ENCODE measurements at regions not wholly inside any gene's neighbourhood (a gene's known extent, or its start where the extent isn't known, plus 50 kb on each side); places are given as distances from the start of the nearest gene placed in this dataset.
"Not testable (repeated sequence)": the region's sequence is repeated elsewhere in the genome, so short reads cannot be mapped to it uniquely, and the experiment has no call there.

- H3K27me3 Mint-ChIP-seq; H3K9me3 Mint-ChIP-seq; DNase-seq; H3K27ac Mint-ChIP-seq; H3K4me1 Mint-ChIP-seq; H3K4me3 Mint-ChIP-seq; ATAC-seq; H3K36me3 Mint-ChIP-seq (ENCODE audit: low read depth): not testable (repeated sequence)
Measured at GRCh38 chr1:146883190-146883589, 54.9 kb upstream of the NBPF12 start.

GRCh38 chr1:146881096-146881495, 57.0 kb upstream of the NBPF12 start:
- not testable (repeated sequence) for H3K27ac Mint-ChIP-seq

GRCh38 chr1:146863799-146864319, 74.3 kb upstream of the NBPF12 start:
- H3K27me3 Mint-ChIP-seq; DNase-seq; ATAC-seq; H3K4me1 Mint-ChIP-seq; H3K4me3 Mint-ChIP-seq; H3K9me3 Mint-ChIP-seq; H3K27ac Mint-ChIP-seq; H3K36me3 Mint-ChIP-seq (ENCODE audit: low read depth): not testable (repeated sequence)

More at GRCh38 chr1:146881096-146881495, 57.0 kb upstream of the NBPF12 start:
- DNase-seq; ATAC-seq; H3K27me3 Mint-ChIP-seq; H3K4me1 Mint-ChIP-seq; H3K9me3 Mint-ChIP-seq; H3K4me3 Mint-ChIP-seq; H3K36me3 Mint-ChIP-seq (ENCODE audit: low read depth): not testable (repeated sequence)

GRCh38 chr1:146853147-146853546, 85.0 kb upstream of the NBPF12 start:
- H3K4me3 Mint-ChIP-seq; DNase-seq; H3K27ac Mint-ChIP-seq; H3K36me3 Mint-ChIP-seq (ENCODE audit: low read depth); H3K27me3 Mint-ChIP-seq; H3K9me3 Mint-ChIP-seq; ATAC-seq; H3K4me1 Mint-ChIP-seq: not testable (repeated sequence)

GRCh38 chr1:146850352-146850889, 87.7 kb upstream of the NBPF12 start:
- not testable (repeated sequence) for ATAC-seq; H3K4me3 Mint-ChIP-seq; H3K4me1 Mint-ChIP-seq; H3K36me3 Mint-ChIP-seq (ENCODE audit: low read depth); H3K9me3 Mint-ChIP-seq; H3K27ac Mint-ChIP-seq; DNase-seq; H3K27me3 Mint-ChIP-seq

GRCh38 chr1:146838725-146839124, 99.4 kb upstream of the NBPF12 start:
- H3K36me3 Mint-ChIP-seq (ENCODE audit: low read depth); H3K4me1 Mint-ChIP-seq; H3K9me3 Mint-ChIP-seq; DNase-seq; H3K4me3 Mint-ChIP-seq; ATAC-seq; H3K27me3 Mint-ChIP-seq; H3K27ac Mint-ChIP-seq: not testable (repeated sequence)

DNA sequence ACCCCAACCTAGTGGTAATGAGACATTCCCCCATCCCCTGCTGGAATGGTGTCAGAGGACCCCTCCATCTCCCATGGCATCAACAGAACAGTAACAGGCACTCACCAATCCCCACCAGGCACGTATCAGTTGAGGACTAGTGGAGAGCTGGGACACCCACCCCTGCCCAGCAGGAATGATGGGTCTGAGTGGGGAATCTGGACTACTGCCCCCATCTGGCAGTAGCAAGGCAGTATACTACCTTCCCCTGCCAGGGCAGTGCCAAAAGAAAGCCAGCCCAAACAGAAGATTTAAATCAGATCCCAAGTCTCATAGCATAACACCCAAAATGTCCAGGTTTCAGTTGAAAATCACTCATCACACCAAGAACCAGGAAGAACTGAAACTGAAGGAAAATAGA, 111.2 kb upstream of the NBPF12 start:
- not testable (repeated sequence) for H3K9me3 Mint-ChIP-seq; H3K27me3 Mint-ChIP-seq; DNase-seq; H3K27ac Mint-ChIP-seq; ATAC-seq; H3K4me3 Mint-ChIP-seq; H3K4me1 Mint-ChIP-seq; H3K36me3 Mint-ChIP-seq (ENCODE audit: low read depth)

DNA sequence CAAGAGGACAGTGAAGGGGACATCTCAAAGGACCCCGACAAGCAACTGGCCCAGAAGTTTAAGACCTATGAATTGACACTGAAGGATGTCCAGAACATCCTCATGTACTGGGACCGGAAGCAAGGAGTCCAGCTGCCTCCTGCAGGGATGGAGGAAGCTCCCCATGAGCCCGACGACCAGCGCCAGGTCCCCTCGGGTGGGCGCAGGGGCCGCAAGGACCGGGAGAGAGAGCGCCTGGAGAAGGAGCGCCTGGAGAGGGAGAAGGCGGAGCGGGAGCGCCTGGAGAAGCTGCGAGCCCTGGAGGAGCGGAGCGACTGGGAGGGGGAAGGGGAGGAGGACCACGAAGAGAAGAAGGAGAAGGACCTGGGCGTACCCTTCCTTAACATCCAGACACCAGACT, 143.9 kb upstream of the NBPF12 start:
- H3K9me3 Mint-ChIP-seq; ATAC-seq; H3K27ac Mint-ChIP-seq; H3K36me3 Mint-ChIP-seq (ENCODE audit: low read depth); H3K4me1 Mint-ChIP-seq; DNase-seq; H3K4me3 Mint-ChIP-seq; H3K27me3 Mint-ChIP-seq: not testable (repeated sequence)

- not testable (repeated sequence) for H3K27me3 Mint-ChIP-seq, DNase-seq
Measured at GRCh38 chr1:146792725-146793124, 145.4 kb upstream of the NBPF12 start.

GRCh38 chr1:146784212-146784940, 153.7 kb upstream of the NBPF12 start:
- H3K4me1 Mint-ChIP-seq; H3K36me3 Mint-ChIP-seq (ENCODE audit: low read depth); H3K9me3 Mint-ChIP-seq; DNase-seq; H3K27me3 Mint-ChIP-seq; H3K4me3 Mint-ChIP-seq: not testable (repeated sequence)
- peak; percentile 82 for ATAC-seq
- peak overlapping the region; percentile 54 for H3K27ac Mint-ChIP-seq

More at GRCh38 chr1:146792725-146793124, 145.4 kb upstream of the NBPF12 start:
- H3K4me3 Mint-ChIP-seq; H3K27ac Mint-ChIP-seq; H3K36me3 Mint-ChIP-seq (ENCODE audit: low read depth); H3K9me3 Mint-ChIP-seq; ATAC-seq; H3K4me1 Mint-ChIP-seq: not testable (repeated sequence)

DNA sequence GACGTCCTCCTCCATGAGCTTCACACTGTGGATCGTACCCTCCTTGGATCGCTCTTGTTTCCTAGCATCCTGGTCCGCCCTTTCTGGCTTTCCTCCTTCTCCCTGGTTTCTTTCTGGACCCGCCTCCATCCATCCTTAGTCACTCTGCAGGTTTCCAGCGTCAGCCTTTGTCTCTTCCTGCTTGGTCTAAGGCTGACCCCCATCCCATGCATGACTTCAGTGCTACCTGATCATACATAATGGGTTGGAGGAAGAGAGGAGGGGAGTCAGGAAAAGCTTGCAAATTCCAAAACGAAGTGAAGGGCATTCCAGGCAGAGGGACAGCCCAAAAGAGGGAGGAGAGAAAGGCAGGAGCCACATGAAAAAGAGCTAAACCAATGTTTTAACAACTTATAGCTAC, 156.9 kb upstream of the NBPF12 start:
- DNase-seq; H3K27me3 Mint-ChIP-seq; H3K36me3 Mint-ChIP-seq (ENCODE audit: low read depth); H3K4me3 Mint-ChIP-seq; H3K27ac Mint-ChIP-seq; ATAC-seq; H3K9me3 Mint-ChIP-seq; H3K4me1 Mint-ChIP-seq: not testable (repeated sequence)

DNA sequence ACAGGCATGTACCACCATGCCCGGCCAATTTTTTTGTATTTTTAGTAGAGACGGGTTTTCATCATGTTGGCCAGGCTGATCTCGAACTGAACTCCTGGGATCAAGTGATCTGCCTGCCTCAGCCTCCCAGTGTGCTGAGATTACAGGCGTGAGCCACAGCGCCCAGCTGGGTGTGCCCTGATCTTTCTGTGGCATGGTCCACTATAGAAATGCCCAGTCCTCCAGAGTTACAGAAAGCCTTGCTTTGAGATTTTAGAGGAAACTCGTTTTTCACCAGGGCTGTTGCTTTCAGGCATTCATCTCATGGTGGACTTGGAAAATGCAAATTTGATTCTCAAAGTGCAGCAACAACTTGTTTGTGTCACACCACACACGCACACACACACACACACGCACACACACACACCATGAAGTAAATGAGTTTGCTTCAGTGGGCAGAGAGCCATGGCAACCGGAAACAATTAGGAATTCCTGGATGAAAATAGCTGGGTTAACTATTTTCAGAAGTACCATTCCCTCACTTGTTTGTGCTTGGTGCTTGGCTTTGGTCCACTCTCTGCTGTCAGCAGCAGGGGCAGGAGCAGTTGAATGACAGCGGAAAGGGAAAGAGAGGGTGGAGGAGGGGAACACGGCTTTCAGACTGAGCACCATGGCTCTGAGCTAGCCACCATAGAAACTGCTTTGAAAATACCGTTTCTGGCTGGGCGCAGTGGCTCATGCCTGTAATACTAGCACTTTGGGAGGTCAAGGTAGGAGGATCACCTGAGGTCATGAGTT, 160.1 kb upstream of the NBPF12 start:
- ATAC-seq; H3K9me3 Mint-ChIP-seq; H3K4me1 Mint-ChIP-seq; H3K36me3 Mint-ChIP-seq (ENCODE audit: low read depth); H3K4me3 Mint-ChIP-seq; H3K27ac Mint-ChIP-seq; H3K27me3 Mint-ChIP-seq; DNase-seq: not testable (repeated sequence)

- not testable (repeated sequence) for H3K9me3 Mint-ChIP-seq
- ATAC-seq = peak; percentile 76
Measured at GRCh38 chr1:146774988-146775387, 163.1 kb upstream of the NBPF12 start.

GRCh38 chr1:146774271-146774670, 163.9 kb upstream of the NBPF12 start:
- not testable (repeated sequence) for H3K27ac Mint-ChIP-seq; H3K36me3 Mint-ChIP-seq (ENCODE audit: low read depth); H3K9me3 Mint-ChIP-seq; H3K27me3 Mint-ChIP-seq; ATAC-seq; DNase-seq; H3K4me3 Mint-ChIP-seq; H3K4me1 Mint-ChIP-seq

More at GRCh38 chr1:146774988-146775387, 163.1 kb upstream of the NBPF12 start:
- not testable (repeated sequence) for H3K4me1 Mint-ChIP-seq; H3K4me3 Mint-ChIP-seq; H3K27ac Mint-ChIP-seq; H3K27me3 Mint-ChIP-seq; H3K36me3 Mint-ChIP-seq (ENCODE audit: low read depth); DNase-seq

DNA sequence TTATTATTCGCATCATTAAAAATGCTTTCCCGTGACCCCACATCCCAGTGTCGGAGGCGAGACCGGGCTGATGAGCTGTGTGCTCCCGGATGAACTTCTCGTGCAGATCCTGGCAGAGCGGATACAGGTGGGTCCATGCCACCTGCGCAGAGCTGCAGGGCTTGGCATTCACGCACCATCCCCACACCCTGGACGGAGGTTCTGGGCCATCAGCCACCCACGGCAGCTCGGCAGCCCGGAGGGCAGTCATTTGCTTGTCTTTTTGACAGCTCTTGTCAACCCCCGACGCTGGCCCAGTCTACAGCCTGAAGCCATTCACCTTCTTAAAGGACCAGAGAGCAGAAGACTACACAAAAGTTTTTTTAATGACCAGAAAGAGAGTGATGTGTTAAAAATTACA, 166.7 kb upstream of the NBPF12 start:
- not testable (repeated sequence) for H3K27me3 Mint-ChIP-seq; ATAC-seq; H3K4me1 Mint-ChIP-seq; DNase-seq; H3K27ac Mint-ChIP-seq; H3K36me3 Mint-ChIP-seq (ENCODE audit: low read depth); H3K9me3 Mint-ChIP-seq; H3K4me3 Mint-ChIP-seq

Data from activated naive CD8-positive, alpha-beta T cell treated with anti-CD3 and anti-CD28 coated beads, Interleukin-2, amount 50 U/mL, for 24 hours (primary cell).